ENCODE measurements at regions not wholly inside any gene's neighbourhood (a gene's known extent, or its start where the extent isn't known, plus 50 kb on each side); places are given as distances from the start of the nearest gene placed in this dataset.
"Not testable (repeated sequence)": the region's sequence is repeated elsewhere in the genome, so short reads cannot be mapped to it uniquely, and the experiment has no call there.

GRCh38 chr7:106755641-106756040 is 94.7 kb upstream of the CCDC71L start:
- CTCF ChIA-PET = no interaction called here
- H3K27me3 Mint-ChIP-seq (ENCODE audit: unreplicated experiment) = no peaks in the 10 kb centered on the region
- H3K4me1 Mint-ChIP-seq (ENCODE audit: low read depth, unreplicated experiment) = peaks cover 10% of the 10 kb centered on the region
- BruUV-seq (replicated peaks) = no TSS peak
- peaks cover 2% of the 10 kb centered on the region for H3K9me3 Mint-ChIP-seq (ENCODE audit: low read depth, unreplicated experiment)
- no peak for DNase-seq
- intact Hi-C loops (cut with micrococcal nuclease; ENCODE audit: unreplicated experiment) = no loop called here
- no peak overlapping the region for H3K27ac Mint-ChIP-seq (ENCODE audit: unreplicated experiment)
- no peak for TF ChIP-seq CTCF (IDR thresholded peaks at IDR 0.05; ENCODE audit: unreplicated experiment)
- no peak overlapping the region for H3K4me3 Mint-ChIP-seq (ENCODE audit: low read depth, unreplicated experiment)
- no peaks in the 10 kb centered on the region for H3K36me3 Mint-ChIP-seq (ENCODE audit: insufficient read depth, unreplicated experiment)

GRCh38 chr7:106756071-106756470 is 95.1 kb upstream of the CCDC71L start:
- Mint-ChIP-seq H3K36me3 (ENCODE audit: insufficient read depth, unreplicated experiment) (no peaks in the 10 kb centered on the region), H3K9me3 (ENCODE audit: low read depth, unreplicated experiment) (peaks cover 2% of the 10 kb centered on the region), H3K27ac (ENCODE audit: unreplicated experiment) (no peak overlapping the region), H3K4me1 (ENCODE audit: low read depth, unreplicated experiment) (peaks cover 10% of the 10 kb centered on the region), H3K27me3 (ENCODE audit: unreplicated experiment) (no peaks in the 10 kb centered on the region), H3K4me3 (ENCODE audit: low read depth, unreplicated experiment) (no peak overlapping the region)
- TF ChIP-seq CTCF (IDR thresholded peaks at IDR 0.05; ENCODE audit: unreplicated experiment) = no peak
- intact Hi-C loops (cut with micrococcal nuclease; ENCODE audit: unreplicated experiment) = no loop called here
- BruUV-seq (replicated peaks) = no TSS peak
- CTCF ChIA-PET = no interaction called here
- DNase-seq = no peak

- H3K27ac Mint-ChIP-seq (ENCODE audit: unreplicated experiment) = no peak overlapping the region
- no TSS peak for BruUV-seq (replicated peaks)
- peaks cover 2% of the 10 kb centered on the region for H3K9me3 Mint-ChIP-seq (ENCODE audit: low read depth, unreplicated experiment)
- CTCF ChIA-PET = no interaction called here
- no peaks in the 10 kb centered on the region for H3K36me3 Mint-ChIP-seq (ENCODE audit: insufficient read depth, unreplicated experiment)
- DNase-seq = no peak
- intact Hi-C loops (cut with micrococcal nuclease; ENCODE audit: unreplicated experiment) = no loop called here
- H3K4me1 Mint-ChIP-seq (ENCODE audit: low read depth, unreplicated experiment) = peaks cover 10% of the 10 kb centered on the region
- no peak overlapping the region for H3K4me3 Mint-ChIP-seq (ENCODE audit: low read depth, unreplicated experiment)
- TF ChIP-seq CTCF (IDR thresholded peaks at IDR 0.05; ENCODE audit: unreplicated experiment) = no peak
- H3K27me3 Mint-ChIP-seq (ENCODE audit: unreplicated experiment) = no peaks in the 10 kb centered on the region
Measured at GRCh38 chr7:106756884-106757283, 95.9 kb upstream of the CCDC71L start.

GRCh38 chr7:106757846-106758245 is 96.9 kb upstream of the CCDC71L start:
- Mint-ChIP-seq H3K27me3 (ENCODE audit: unreplicated experiment) (no peaks in the 10 kb centered on the region), H3K36me3 (ENCODE audit: insufficient read depth, unreplicated experiment) (no peaks in the 10 kb centered on the region), H3K9me3 (ENCODE audit: low read depth, unreplicated experiment) (peaks cover 2% of the 10 kb centered on the region), H3K27ac (ENCODE audit: unreplicated experiment) (no peak overlapping the region), H3K4me3 (ENCODE audit: low read depth, unreplicated experiment) (no peak overlapping the region), H3K4me1 (ENCODE audit: low read depth, unreplicated experiment) (peaks cover 1% of the 10 kb centered on the region)
- TF ChIP-seq CTCF (IDR thresholded peaks at IDR 0.05; ENCODE audit: unreplicated experiment) = no peak
- no TSS peak for BruUV-seq (replicated peaks)
- intact Hi-C loops (cut with micrococcal nuclease; ENCODE audit: unreplicated experiment) = no loop called here
- CTCF ChIA-PET = no interaction called here
- DNase-seq = no peak

GRCh38 chr7:106762845-106763244 is 101.9 kb upstream of the CCDC71L start:
- H3K27ac Mint-ChIP-seq (ENCODE audit: unreplicated experiment); H3K4me3 Mint-ChIP-seq (ENCODE audit: low read depth, unreplicated experiment); H3K27me3 Mint-ChIP-seq (ENCODE audit: unreplicated experiment); H3K36me3 Mint-ChIP-seq (ENCODE audit: insufficient read depth, unreplicated experiment); DNase-seq; CTCF ChIA-PET; H3K4me1 Mint-ChIP-seq (ENCODE audit: low read depth, unreplicated experiment); BruUV-seq (replicated peaks); intact Hi-C loops (cut with micrococcal nuclease; ENCODE audit: unreplicated experiment); H3K9me3 Mint-ChIP-seq (ENCODE audit: low read depth, unreplicated experiment): not testable (repeated sequence)
